HepG2 (cell line): ENCODE measurements at regions not wholly inside any gene's neighbourhood (a gene's known extent, or its start where the extent isn't known, plus 50 kb on each side); places are given as distances from the start of the nearest gene placed in this dataset.

Source experiments
- AGO1 ChIP-seq: fragments of 200-400 bp; formaldehyde crosslinking; IDR thresholded peaks from 2 replicates; pipeline ENCODE4 v1.6.1; 2017; ENCODE audit warnings: mild to moderate bottlenecking, low read depth, low read length, moderate library complexity; ENCODE audit not compliant: poor library complexity, severe bottlenecking
- ARID4A ChIP-seq: sonication (generic); formaldehyde crosslinking; IDR thresholded peaks from 2 replicates; pipeline ENCODE4 v1.5.0; 2020; ENCODE audit warnings: mild to moderate bottlenecking, missing genetic modification reagents, borderline replicate concordance
- KMT2B ChIP-seq: IDR thresholded peaks from 2 replicates; pipeline ENCODE4 v1.6.1; 2016; ENCODE audit warnings: missing genetic modification reagents, missing compliant biosample characterization
- NFIB ChIP-seq: sonication (generic); formaldehyde crosslinking; IDR thresholded peaks from 2 replicates; pipeline ENCODE4 v1.9.0; 2021; ENCODE audit warnings: missing genetic modification reagents, mild to moderate bottlenecking, borderline replicate concordance
- TFDP2 ChIP-seq: sonication (generic); formaldehyde crosslinking; IDR thresholded peaks from 2 replicates; pipeline ENCODE4 v1.4.0; 2020; ENCODE audit warnings: missing genetic modification reagents
- ZBTB14 ChIP-seq: sonication (generic); formaldehyde crosslinking; IDR thresholded peaks from 2 replicates; pipeline ENCODE4 v1.4.0; 2020; ENCODE audit warnings: missing genetic modification reagents
- TF ChIP-seq, protein P1 (sequence below): sonication (generic); formaldehyde crosslinking; IDR thresholded peaks from 2 replicates; pipeline ENCODE4 v1.5.1; 2020; ENCODE audit warnings: mild to moderate bottlenecking, missing genetic modification reagents, moderate library complexity

DNA sequence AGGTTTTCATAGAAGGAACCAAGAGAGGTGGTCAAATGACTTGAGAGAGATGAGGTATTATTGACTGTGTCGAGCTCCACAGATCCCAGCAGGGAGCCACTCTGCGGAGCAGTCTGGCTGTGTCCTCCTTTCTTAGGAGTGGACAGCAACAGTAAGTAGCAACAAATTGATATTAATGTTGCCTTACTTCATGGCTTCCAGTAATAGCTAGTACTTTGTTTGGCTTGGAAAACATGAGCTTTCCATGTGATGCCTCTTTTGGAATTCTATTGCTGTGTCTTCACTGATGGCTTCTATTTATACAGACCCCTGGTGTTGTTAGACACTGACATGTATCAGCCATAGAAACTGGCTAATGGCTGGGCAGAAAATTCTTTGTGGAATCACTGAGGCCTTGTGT lies 531.2 kb upstream of the CCDC196 start (continued):
- TF ChIP-seq ARID4A (CRISPR knock-in tag) (no peak), TFDP2 (CRISPR knock-in tag) (no peak), KMT2B (no peak), AGO1 (no peak), NFIB (CRISPR knock-in tag) (no peak), ZBTB14 (CRISPR knock-in tag) (no peak)
- TF ChIP-seq, protein P1, sequence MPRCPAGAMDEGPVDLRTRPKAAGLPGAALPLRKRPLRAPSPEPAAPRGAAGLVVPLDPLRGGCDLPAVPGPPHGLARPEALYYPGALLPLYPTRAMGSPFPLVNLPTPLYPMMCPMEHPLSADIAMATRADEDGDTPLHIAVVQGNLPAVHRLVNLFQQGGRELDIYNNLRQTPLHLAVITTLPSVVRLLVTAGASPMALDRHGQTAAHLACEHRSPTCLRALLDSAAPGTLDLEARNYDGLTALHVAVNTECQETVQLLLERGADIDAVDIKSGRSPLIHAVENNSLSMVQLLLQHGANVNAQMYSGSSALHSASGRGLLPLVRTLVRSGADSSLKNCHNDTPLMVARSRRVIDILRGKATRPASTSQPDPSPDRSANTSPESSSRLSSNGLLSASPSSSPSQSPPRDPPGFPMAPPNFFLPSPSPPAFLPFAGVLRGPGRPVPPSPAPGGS (CRISPR knock-in tag): no peak
